ENCODE measurements at regions not wholly inside any gene's neighbourhood (a gene's known extent, or its start where the extent isn't known, plus 50 kb on each side); places are given as distances from the start of the nearest gene placed in this dataset.

- no peak for TF ChIP-seq CTCF (conservative IDR thresholded peaks at IDR 0.05; ENCODE audit: low read depth, low read length)
- no peak for TF ChIP-seq EZH2 (IDR thresholded peaks at IDR 0.05; ENCODE audit: borderline replicate concordance, low read depth, low read length, poor library complexity, severe bottlenecking)
These were observed 242.6 kb downstream of the DRD1 start for GRCh38 chr5:175201393-175201792.

All from A673 (cell line).